HG02870 (cell line): ENCODE measurements at regions not wholly inside any gene's neighbourhood (a gene's known extent, or its start where the extent isn't known, plus 50 kb on each side); places are given as distances from the start of the nearest gene placed in this dataset.
A peak's percentile ranks its signal among the peaks of the same experiment; 100 is the strongest.
"Not testable (repeated sequence)": the region's sequence is repeated elsewhere in the genome, so short reads cannot be mapped to it uniquely, and the experiment has no call there.

ENCODE experiments used
- ATAC-seq: cut with Tn5 transposase; IDR thresholded peaks from one replicate; pipeline ENCODE4 v1.9.1; 2021; ENCODE audit warnings: mild to moderate bottlenecking, moderate library complexity; ENCODE audit not compliant: unreplicated experiment

DNA sequence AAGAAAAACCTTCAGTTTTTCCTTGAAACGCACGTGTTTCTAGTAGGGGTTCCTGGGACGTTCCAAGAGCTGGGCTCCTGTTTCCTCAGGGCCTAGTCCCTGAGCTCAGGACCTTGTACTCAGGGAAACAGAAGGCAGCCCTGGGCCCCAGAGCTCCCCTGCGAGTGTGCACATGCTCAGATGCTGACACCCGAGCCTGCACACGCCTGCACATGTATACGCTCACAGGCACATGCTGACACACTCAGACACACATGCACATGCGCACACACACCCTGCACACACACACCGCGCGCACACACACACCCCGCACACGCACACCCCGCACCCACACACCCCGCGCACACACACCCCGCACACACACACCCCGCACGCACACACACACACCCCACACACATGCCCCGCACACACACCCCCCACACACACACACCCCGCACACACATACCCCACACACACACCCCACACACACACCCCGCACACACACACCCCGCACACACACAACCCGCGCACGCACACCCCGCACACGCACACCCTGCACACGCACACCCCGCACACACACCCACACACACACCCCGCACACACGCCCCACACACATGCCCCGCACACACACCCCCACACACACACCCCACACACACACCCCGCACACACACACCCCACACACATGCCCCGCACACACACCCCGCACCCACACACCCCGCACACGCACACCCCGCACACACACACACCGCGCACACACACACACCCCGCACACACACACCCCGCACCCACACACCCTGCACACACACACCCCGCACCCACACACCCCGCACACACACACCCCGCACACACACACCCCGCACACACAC lies 52.2 kb downstream of the CALML3 start:
- no peak for ATAC-seq

DNA sequence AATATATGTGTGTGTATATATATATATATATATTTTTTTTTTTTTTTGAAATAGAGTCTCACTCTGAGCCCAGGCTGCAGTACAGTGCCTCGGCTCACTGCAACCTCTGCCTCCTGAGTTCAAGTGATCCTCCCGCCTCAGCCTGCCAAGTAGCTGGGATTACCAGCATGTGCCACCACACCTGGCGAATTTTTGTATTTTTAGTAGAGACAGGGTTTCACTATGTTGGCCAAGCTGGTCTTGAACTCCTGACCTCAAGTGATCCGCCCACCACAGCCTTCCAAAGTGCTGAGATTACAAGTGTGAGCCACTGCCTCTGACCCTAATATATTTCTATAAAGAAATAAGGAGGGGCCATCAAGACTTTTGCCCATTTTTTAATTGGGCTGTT lies 55.3 kb downstream of the CALML3 start:
- ATAC-seq, result not testable (repeated sequence)

DNA sequence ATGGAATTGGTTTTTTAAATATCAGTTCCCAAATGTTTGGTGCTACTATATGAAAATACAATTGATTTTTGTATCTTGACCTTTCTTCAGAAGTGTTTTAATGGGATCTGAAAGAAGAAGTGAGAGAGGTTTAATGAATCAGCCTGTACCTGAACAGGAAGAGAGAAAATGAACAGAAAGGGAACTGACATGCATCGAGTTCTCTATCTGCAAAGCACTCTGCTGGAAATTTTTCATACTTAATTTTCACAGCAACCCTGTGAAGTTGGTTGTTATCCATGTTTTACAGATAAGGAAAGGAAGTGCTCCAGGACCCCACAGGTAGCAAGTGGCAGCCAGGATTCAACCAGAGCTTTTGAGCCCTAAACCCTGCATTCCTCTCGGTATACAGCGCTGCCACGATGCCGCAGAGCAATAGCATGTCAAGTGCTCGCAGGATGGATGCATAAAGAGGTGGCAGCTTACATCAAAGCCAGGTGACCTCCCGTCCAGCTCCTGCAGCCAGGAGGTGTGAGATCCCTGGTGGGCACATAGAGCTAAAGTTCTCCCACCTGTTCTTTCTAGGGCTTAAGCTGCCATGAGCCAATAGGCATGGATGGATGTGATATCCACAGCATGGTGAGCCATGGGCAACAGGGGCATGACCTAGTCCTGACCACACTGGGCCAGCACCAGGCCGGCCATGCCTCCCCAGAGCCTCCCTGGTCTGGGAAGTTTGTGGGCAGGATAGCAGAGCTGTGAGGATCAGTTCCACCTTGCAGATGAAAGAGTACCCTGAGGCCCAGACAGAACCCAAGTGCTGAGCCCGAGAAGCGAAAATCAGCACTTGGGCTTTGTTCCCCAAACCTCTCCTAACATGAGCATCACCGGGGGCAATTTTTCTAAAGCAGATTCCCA lies 57.2 kb downstream of the CALML3 start:
- peak; percentile 36 for ATAC-seq

DNA sequence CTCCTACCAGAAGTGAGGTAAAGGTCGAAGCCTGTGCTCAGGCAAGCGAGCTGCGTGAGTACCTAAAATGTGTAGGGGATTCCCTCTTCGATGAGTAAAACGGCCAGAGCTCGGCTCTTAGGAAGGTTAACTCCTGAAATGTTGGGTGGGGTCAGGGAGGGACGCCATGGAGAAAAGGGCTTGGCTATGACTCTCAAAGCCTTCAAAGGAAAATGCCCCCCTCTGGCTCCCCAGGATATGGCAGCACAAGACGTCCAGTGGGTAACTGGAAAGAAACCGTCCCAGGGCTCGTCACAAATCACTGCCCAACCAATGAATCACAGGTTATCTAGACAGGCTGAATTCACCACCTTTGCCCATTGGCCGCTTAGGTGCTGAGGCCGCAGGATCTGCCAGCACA lies 58.0 kb downstream of the CALML3 start:
- no peak for ATAC-seq

DNA sequence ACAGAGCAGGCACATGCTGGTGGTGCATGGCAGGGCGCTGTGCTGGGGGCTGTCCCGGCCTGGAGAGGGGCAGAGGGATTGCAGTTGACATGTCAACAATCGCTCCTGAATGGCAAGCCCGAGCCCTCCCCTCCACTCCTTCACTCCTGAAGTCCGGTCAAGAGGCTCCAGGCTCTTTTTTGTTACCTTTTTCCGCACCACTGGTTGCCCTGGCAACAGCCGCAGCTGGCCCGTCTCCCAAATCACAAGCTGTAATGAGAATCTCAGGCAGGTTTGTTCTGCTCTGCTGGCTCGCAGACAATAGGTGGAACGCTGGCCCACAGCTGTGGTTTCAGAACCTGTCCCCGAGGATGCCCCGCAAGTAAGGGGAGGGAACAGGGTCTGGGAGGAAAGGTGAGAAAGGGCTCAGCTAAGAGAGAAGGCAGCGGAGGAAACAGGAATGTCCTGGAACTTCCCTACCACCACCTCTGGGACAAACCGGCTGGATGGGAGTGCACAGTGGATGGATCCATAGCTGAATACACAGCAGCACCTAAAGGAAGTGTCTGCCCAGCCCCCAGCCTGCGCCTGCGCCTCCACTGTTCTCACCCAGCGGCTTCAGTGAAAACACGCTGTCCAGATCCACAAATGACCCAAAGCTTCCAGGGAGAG lies 58.9 kb downstream of the CALML3 start:
- peak; percentile 23 for ATAC-seq

DNA sequence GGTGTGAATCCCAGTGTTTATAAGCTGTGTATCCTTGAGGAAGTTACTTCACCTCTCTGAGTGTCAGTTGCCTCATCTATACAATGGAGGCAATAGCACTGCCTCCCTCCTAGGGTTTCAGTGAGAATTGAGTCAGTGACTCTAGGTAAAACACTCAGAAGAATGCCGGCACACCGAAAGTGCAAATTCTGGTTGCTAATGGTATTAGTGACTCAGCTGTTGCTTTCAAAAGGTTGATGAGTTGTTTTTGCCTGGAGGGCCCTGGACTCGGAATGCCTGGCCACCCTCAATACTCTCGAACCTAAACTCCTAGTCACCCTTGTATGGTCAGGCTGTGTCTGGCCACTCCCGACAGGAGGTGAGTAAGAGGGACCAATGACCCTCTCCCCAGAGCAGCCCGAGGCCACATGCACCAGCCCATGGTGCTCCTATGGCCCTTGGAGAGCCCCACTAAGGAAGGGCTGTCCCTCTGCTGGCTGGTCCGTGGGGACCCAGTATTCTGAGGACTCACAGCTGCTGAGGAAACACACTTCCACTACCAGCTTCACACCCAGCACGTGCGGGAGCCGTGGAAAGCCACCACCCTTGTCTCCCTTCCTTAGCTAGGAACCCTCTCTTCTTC lies 60.2 kb downstream of the CALML3 start:
- peak; percentile 70 for ATAC-seq

DNA sequence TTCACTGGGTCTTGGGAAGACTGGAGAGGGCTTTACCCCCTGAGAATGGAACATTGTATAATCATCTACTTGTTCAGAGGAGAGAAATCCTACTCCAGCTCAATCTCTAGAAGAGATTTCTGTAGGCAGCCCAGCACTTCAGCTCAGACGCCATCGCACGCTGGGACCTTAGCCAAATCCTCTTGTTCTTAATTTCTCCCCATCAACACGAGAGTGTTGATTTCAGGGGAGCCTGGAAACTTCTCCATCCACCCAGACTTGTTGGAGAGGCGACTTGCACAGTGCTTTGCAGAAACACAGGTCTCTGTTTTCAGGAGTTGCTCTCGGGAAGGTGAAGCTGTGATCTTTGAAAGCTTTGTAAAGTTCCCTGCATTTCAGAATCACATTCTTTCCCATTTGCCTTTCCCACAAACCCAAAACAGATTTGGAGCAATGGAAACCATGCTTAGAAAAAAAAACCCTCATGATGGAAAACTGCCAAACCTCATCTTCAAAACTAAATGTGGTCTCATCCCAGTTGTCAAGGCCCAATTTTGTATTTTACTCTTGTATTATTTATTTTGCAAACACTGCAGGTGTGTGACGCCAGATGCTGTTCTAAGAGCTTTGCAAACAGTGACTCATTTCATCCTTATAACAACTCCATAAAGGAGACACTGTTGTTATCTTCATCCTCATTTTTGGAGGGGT lies 60.9 kb downstream of the CALML3 start:
- no peak for ATAC-seq

DNA sequence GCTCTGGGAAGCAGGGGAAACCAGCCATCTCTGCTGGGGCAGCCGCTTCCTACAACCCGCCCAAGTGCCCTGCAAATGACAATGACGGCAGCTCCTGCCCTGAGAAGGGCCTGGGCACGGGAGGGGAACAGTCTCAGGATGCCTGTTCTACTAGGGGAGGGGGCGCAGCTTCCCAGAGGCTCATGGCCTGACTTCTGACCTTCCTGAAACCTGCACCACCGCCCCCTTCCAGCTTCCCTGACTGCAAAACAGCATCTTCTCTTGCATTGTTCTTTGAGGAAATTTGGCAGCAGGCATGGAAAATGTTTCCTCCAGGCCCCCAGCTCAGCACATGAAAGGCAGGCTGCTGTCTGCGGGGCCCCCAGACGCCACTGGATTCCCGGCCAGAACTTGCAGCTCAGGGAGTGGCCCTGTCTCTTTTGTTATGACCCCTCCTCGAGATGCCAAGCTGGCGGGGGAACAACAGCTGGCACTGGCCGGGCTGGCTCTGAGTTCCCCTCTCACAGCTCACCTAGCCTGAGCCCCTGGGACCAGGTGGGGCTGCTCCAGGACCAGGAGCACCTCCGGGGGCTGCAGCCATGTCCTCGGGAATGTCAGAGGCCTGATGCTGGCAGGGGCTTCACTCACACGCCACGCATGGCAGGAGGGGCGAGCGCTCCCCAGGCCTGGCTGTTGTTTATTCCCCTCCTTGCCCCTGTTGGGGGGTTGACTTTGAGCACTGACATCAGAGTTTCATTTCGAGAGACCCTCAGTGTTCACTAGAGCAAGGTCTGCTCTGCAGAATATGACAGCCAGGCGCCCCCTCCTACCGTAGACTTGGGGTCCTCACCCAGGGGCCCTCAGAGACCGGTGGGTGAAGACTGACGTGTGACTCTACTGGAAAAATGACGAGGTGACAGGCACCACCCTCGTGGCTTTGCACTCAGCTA lies 62.7 kb downstream of the CALML3 start:
- no peak for ATAC-seq

DNA sequence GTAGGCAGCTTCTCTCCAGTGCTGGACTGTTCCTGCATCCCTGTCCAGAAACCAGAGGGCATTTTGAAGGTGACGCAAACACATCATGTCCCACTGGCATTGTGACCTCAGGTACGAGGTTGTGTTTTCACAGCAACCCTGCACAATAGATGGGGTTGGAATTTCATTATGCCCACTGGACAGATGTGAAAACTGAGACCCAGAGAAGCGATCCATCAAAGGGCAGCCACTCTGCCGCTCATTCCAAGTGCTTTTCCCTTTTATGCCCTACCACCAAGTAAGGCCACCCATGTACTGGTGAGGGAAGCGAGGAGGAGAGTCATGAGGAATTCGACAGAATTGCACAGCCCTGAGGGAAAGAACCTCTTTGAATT lies 63.3 kb downstream of the CALML3 start:
- no peak for ATAC-seq

DNA sequence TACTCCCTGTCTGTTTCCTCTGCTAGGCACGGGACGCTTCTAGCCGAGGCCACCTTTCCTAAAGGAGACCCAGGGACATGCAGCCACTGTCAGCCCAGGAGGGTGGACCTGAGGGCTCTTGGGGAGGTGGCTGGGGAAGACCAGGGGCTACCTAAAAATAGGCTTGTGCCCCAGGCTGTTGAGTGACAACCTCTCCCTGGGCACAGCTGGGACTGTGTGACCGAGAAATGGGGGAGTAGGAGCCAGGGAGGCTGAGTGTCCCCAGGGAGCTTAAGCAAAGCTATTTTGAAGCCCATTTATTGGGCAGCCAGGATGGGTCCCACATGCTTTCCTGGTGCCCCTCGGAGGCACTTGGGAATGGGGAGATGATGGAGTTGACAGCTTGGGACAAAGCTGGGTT lies 63.8 kb downstream of the CALML3 start:
- no peak for ATAC-seq
